Endodermal cell (in vitro differentiated cells): ENCODE measurements at regions not wholly inside any gene's neighbourhood (a gene's known extent, or its start where the extent isn't known, plus 50 kb on each side); places are given as distances from the start of the nearest gene placed in this dataset.

Experiments
- DNase-seq: peaks from one replicate; pipeline ENCODE4 v3.0.0-alpha.2; 2017
- H3K27ac ChIP-seq: 2 replicates; pipeline ENCODE4 v1.5.1; 2013; ENCODE audit warnings: mild to moderate bottlenecking, low read depth, low read length, moderate library complexity
- H3K27me3 ChIP-seq: 2 replicates; pipeline ENCODE4 v1.6.1; 2013; ENCODE audit warnings: mild to moderate bottlenecking, low read length, moderate library complexity; ENCODE audit not compliant: insufficient read depth, control insufficient read depth, poor library complexity, severe bottlenecking
- H3K36me3 ChIP-seq: 2 replicates; pipeline ENCODE4 v1.7.0; 2013; ENCODE audit warnings: mild to moderate bottlenecking, low read length, moderate library complexity; ENCODE audit not compliant: control insufficient read depth, insufficient read depth
- H3K4me1 ChIP-seq: one replicate; pipeline ENCODE4 v1.7.0; 2013; ENCODE audit warnings: low read length; ENCODE audit not compliant: control insufficient read depth, insufficient read depth
- H3K4me3 ChIP-seq: 2 replicates; pipeline ENCODE4 v1.5.1; 2013; ENCODE audit warnings: mild to moderate bottlenecking, low read length, moderate library complexity
- H3K9ac ChIP-seq: 2 replicates; pipeline ENCODE4 v1.6.1; 2013; ENCODE audit warnings: mild to moderate bottlenecking, low read length, moderate library complexity; ENCODE audit not compliant: poor library complexity, severe bottlenecking; ENCODE audit errors: extremely low read depth
- H3K9me3 ChIP-seq: 2 replicates; pipeline ENCODE4 v1.6.1; 2013; ENCODE audit warnings: mild to moderate bottlenecking, low read length, moderate library complexity; ENCODE audit not compliant: control insufficient read depth
- H3K27ac Mint-ChIP-seq: 2 replicates; pipeline ENCODE4 v1.8.0; 2020; ENCODE audit warnings: mixed read lengths
- H3K27me3 Mint-ChIP-seq: 2 replicates; pipeline ENCODE4 v1.8.0; 2021; ENCODE audit warnings: mild to moderate bottlenecking, mixed read lengths; ENCODE audit not compliant: insufficient read depth
- H3K36me3 Mint-ChIP-seq: 2 replicates; pipeline ENCODE4 v1.8.0; 2020; ENCODE audit warnings: low read depth, mixed read lengths
- H3K4me1 Mint-ChIP-seq: 2 replicates; pipeline ENCODE4 v1.8.0; 2020; ENCODE audit warnings: mixed read lengths
- H3K4me3 Mint-ChIP-seq: 2 replicates; pipeline ENCODE4 v1.8.0; 2020; ENCODE audit warnings: mild to moderate bottlenecking, moderate library complexity, mixed read lengths
- H3K9me3 Mint-ChIP-seq: 2 replicates; pipeline ENCODE4 v1.8.0; 2020; ENCODE audit warnings: mild to moderate bottlenecking, mixed read lengths
- WGBS, 2 experiments: methylation state at CpG; one replicate each; pipeline versions ENCODE4 v1.1.5 to v1.1.7; 2013; ENCODE audit warnings: missing lambda C conversion rate in 2 of 2, mixed read lengths in 1 of 2; ENCODE audit not compliant: insufficient coverage in 1 of 2, insufficient read length in 1 of 2; 5-methylcytosine and 5-hydroxymethylcytosine counted together
- TF ChIP-seq, protein P1 (sequence below): fragments of 200-600 bp; sonication (generic); conservative IDR thresholded peaks from 2 replicates; pipeline ENCODE4 v1.5.0; 2021; ENCODE audit warnings: antibody characterized with exemption, mild to moderate bottlenecking

DNA sequence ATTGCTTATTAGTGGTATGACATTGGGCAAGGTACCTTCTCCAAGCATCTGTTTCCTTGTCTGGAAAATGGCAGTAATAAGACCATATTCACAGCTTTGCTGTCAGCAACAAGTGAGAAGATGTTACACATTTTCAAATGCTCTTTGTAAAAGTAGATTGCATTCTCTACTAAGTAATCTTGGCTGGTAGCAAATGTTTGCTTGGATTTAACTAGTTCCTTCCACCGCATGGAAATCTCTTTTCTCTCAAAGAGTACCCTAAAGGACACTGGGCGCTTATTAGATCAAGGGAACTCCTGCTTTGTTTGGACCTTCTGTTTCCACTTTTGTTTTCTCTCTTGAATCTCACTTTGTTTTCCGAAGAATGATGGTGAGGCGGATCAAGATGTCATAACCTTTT is 185.2 kb upstream of the BMPER start:
- Mint-ChIP-seq H3K4me3 (no peak overlapping the region), H3K27ac (no peak overlapping the region), H3K4me1 (peaks cover 49% of the 10 kb centered on the region), H3K27me3 (peaks cover 2% of the 10 kb centered on the region), H3K36me3 (no peaks in the 10 kb centered on the region), H3K9me3 (no peaks in the 10 kb centered on the region)
- Histone ChIP-seq H3K4me1 (peaks cover 19% of the 10 kb centered on the region), H3K9me3 (peaks cover 13% of the 10 kb centered on the region), H3K27me3 (no peaks in the 10 kb centered on the region), H3K27ac (no peak overlapping the region), H3K4me3 (no peak overlapping the region), H3K36me3 (no peaks in the 10 kb centered on the region), H3K9ac (no peak overlapping the region)
- peak; percentile 17 for DNase-seq
- TF ChIP-seq, protein P1, sequence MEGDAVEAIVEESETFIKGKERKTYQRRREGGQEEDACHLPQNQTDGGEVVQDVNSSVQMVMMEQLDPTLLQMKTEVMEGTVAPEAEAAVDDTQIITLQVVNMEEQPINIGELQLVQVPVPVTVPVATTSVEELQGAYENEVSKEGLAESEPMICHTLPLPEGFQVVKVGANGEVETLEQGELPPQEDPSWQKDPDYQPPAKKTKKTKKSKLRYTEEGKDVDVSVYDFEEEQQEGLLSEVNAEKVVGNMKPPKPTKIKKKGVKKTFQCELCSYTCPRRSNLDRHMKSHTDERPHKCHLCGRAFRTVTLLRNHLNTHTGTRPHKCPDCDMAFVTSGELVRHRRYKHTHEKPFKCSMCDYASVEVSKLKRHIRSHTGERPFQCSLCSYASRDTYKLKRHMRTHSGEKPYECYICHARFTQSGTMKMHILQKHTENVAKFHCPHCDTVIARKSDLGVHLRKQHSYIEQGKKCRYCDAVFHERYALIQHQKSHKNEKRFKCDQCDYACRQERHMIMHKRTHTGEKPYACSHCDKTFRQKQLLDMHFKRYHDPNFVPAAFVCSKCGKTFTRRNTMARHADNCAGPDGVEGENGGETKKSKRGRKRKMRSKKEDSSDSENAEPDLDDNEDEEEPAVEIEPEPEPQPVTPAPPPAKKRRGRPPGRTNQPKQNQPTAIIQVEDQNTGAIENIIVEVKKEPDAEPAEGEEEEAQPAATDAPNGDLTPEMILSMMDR = no peak
- WGBS, 2 experiments = 95 to 100% methylated on average over 4 of the region's 4 CpGs

GRCh38 chr7:33720870-33721269 is 184.5 kb upstream of the BMPER start:
- Mint-ChIP-seq H3K4me1 (peaks cover 55% of the 10 kb centered on the region), H3K27me3 (no peaks in the 10 kb centered on the region), H3K9me3 (no peaks in the 10 kb centered on the region), H3K4me3 (no peak overlapping the region), H3K36me3 (no peaks in the 10 kb centered on the region), H3K27ac (no peak overlapping the region)
- H3K9ac ChIP-seq = no peak overlapping the region
- H3K27ac ChIP-seq = no peak overlapping the region
- H3K4me3 ChIP-seq = peak overlapping the region; percentile 20
- peaks cover 26% of the 10 kb centered on the region for H3K4me1 ChIP-seq
- no peak for DNase-seq
- H3K36me3 ChIP-seq = no peaks in the 10 kb centered on the region
- peaks cover 13% of the 10 kb centered on the region for H3K9me3 ChIP-seq
- no peaks in the 10 kb centered on the region for H3K27me3 ChIP-seq
- TF ChIP-seq, protein P1 = no peak
- 93 to 100% methylated on average over 1 to 3 of the region's 3 CpGs for WGBS, 2 experiments

- no peak for DNase-seq
- Histone ChIP-seq H3K9ac (peak overlapping the region; percentile 13), H3K36me3 (no peaks in the 10 kb centered on the region), H3K4me3 (no peak overlapping the region), H3K4me1 (peaks cover 30% of the 10 kb centered on the region), H3K9me3 (peaks cover 13% of the 10 kb centered on the region), H3K27ac (peak overlapping the region; percentile 34), H3K27me3 (no peaks in the 10 kb centered on the region)
- Mint-ChIP-seq H3K27me3 (no peaks in the 10 kb centered on the region), H3K36me3 (no peaks in the 10 kb centered on the region), H3K27ac (peak overlapping the region; percentile 92), H3K4me1 (peaks cover 56% of the 10 kb centered on the region), H3K4me3 (no peak overlapping the region), H3K9me3 (no peaks in the 10 kb centered on the region)
- TF ChIP-seq, protein P1 = no peak
- 83 to 89% methylated on average over 4 of the region's 4 CpGs for WGBS, 2 experiments
Observed at GRCh38 chr7:33721895-33722294, 183.4 kb upstream of the BMPER start.
